ENCODE measurements at regions not wholly inside any gene's neighbourhood (a gene's known extent, or its start where the extent isn't known, plus 50 kb on each side); places are given as distances from the start of the nearest gene placed in this dataset.

- in situ Hi-C loops (cut with MboI) = no loop called here
- Histone ChIP-seq H3K36me3 (ENCODE audit: control insufficient read depth in 2 of 2, insufficient read depth in 2 of 2, low read length in 1 of 2) (no peaks in the 10 kb centered on the region), H3K79me2 (ENCODE audit: control insufficient read depth, insufficient read depth, low read length) (no peaks in the 10 kb centered on the region), H3K4me1 (ENCODE audit: control insufficient read depth, insufficient read depth, low read length) (no peaks in the 10 kb centered on the region), H3K4me3 (no peak overlapping the region), H3K9ac (ENCODE audit: control insufficient read depth, insufficient read depth, low read length) (no peak overlapping the region), H3K27me3 (replicated peaks in 1 of 2; ENCODE audit: control insufficient read depth in 2 of 2, insufficient read depth in 2 of 2, low read length in 1 of 2) (no peaks in the 10 kb centered on the region), H3K4me2 (ENCODE audit: control insufficient read depth, insufficient read depth) (no peak overlapping the region), H2AFZ (ENCODE audit: control insufficient read depth, low read depth, low read length) (no peak overlapping the region), H3K9me3 (replicated peaks; ENCODE audit: control insufficient read depth, insufficient read depth, low read length) (no peaks in the 10 kb centered on the region), H3K27ac (ENCODE audit: control insufficient read depth, insufficient read depth) (no peak overlapping the region), H4K20me1 (ENCODE audit: control insufficient read depth, insufficient read depth) (no peaks in the 10 kb centered on the region)
- ChIA-PET RAD21 (ENCODE audit: unreplicated experiment) (no interaction called here), SMC1A (ENCODE audit: uncharacterized antibody, unreplicated experiment) (interaction anchor here (1.9 kb wide), 1 partner anchor 16 kb away, joined by 6 read pairs; no protein-coding TSS in a partner anchor), POLR2A (no interaction called here), CTCF (no interaction called here)
- intact Hi-C loops (cut with micrococcal nuclease; ENCODE audit: unreplicated experiment) = no loop called here
- 4% methylated on average over 1 of the region's 1 CpG for WGBS (ENCODE audit: insufficient coverage, insufficient replicate concordance, low lambda C conversion rate, missing lambda C conversion rate)
- TF ChIP-seq ASH2L (IDR thresholded peaks at IDR 0.05; ENCODE audit: borderline replicate concordance, low read depth) (no peak), TAF1 (IDR thresholded peaks at IDR 0.05; ENCODE audit: borderline replicate concordance, low read depth, low read length) (no peak), NRF1 (conservative IDR thresholded peaks at IDR 0.05; ENCODE audit: low read depth, low read length) (no peak), RB1 (IDR thresholded peaks at IDR 0.05; ENCODE audit: borderline replicate concordance) (no peak), ETV6 (conservative IDR thresholded peaks at IDR 0.05 in 1 of 2, IDR thresholded peaks at IDR 0.05 in 1 of 2; ENCODE audit: borderline replicate concordance in 1 of 2, low read depth in 1 of 2) (no peak), LARP7 (IDR thresholded peaks at IDR 0.05) (no peak), POLR2AphosphoS2 (IDR thresholded peaks at IDR 0.05; ENCODE audit: low read depth, low read length) (no peak)
- TF ChIP-seq, protein P1, sequence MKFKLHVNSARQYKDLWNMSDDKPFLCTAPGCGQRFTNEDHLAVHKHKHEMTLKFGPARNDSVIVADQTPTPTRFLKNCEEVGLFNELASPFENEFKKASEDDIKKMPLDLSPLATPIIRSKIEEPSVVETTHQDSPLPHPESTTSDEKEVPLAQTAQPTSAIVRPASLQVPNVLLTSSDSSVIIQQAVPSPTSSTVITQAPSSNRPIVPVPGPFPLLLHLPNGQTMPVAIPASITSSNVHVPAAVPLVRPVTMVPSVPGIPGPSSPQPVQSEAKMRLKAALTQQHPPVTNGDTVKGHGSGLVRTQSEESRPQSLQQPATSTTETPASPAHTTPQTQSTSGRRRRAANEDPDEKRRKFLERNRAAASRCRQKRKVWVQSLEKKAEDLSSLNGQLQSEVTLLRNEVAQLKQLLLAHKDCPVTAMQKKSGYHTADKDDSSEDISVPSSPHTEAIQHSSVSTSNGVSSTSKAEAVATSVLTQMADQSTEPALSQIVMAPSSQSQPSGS (IDR thresholded peaks at IDR 0.05; ENCODE audit: low read length) = no peak
- no peak for FAIRE-seq
- no peak for DNase-seq (ENCODE audit: low read depth, low spot score)
- BruUV-seq (replicated peaks) = no TSS peak
- no peak for ATAC-seq
These were observed 602.5 kb downstream of the TNS3 start for GRCh38 chr7:46979439-46979838.
